Esophagus mucosa (tissue), 1 donor: ENCODE measurements at regions not wholly inside any gene's neighbourhood (a gene's known extent, or its start where the extent isn't known, plus 50 kb on each side); places are given as distances from the start of the nearest gene placed in this dataset.

ENCODE experiments used
- ATAC-seq: fragments of 200-7000 bp; cut with Tn5 transposase; one replicate; pipeline ENCODE4 v1.9.1; 2020
- donor health status: DM: yes; HTN: yes; CAD: no.

DNA sequence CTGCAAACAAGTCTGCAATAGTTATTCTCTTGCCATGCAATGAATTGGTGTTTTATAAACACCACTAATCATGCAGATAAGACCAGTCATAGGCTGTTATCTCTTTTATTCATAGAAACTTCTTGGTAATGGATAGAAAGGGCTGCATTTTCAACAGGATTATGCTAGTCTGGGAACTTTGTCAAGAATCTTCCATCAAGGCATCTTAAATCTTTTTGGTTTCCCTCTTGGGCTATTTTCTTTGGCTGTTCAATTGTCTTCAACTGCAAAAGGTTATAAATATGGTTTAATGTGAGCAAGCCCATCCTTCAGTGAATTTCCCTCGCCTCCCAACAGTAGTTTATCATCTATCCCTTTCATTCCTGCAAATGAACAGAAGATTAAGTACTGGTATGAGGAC, 59.0 kb upstream of the MINAR1 start:
- no peak for ATAC-seq

- ATAC-seq, result no peak
Observed at GRCh38 chr15:79373728-79374127, 58.4 kb upstream of the MINAR1 start.

- ATAC-seq, result no peak
Observed at GRCh38 chr15:79376383-79376782, 55.8 kb upstream of the MINAR1 start.

DNA sequence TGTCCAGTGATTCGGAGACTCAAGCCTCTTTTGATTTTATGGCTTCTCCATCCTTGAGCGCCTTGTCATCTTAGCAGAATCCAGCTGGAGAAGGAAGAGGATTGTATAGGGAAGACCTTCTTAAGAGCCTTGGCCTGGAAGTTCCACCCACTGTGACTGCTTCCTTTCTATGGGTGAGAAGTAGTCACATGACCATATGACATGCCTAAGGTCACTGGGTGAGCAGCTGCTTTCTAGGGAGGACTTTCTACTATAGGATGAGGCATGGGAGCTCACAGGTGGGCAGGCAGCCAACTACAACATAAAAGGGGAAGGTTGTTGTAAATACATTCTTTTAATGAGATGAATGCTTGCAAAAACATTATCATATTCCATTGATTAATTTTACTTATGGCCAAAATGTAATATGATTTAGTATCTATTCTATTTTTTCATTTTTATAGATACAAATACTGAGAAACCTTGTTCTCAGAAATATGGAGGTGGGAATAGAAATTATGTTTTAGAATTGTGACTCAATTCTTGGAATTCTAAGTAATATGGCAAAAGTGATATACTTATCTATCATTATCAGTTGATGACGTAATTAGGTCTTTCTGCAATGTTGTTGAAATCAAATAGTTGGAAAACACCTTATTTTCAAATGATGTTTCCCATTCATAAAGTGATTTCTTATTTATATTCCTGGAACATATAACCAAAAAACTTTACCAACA, 53.6 kb upstream of the MINAR1 start:
- no peak for ATAC-seq

DNA sequence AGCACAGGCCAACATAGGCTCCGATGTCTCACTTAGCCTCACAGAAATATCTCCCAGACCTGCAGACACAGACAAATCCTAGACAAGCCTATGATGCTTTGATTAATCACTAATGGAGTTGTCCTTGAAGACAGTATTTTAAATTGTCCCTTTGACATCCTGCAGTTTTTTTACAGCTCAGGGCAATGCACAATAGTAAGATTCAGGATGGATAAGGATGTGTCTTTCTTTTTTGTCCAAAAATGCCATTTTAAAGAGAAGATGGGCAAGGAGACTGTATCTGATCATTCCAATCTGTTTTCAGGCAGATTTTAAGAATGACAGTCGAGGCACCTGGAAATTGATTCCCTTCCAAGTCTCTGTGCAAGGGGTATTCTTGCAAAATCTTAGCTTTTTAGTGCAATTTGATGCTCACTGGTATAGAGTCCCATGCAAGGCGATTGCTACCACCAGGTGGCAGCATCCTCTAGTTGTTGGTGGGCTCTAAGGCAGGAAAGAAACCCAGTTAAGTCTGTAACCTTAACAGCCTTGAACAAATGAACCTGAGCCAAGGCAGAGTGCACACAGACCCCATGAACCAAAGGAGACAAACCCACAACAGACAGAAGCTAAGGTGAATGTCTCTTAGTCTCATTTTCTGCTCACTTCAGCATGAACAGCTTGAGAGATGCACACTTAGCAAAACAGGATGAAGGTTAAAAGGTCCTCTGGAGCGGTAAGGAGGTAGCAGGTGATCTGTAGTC, 51.2 kb upstream of the MINAR1 start:
- ATAC-seq, result peak; percentile 74

DNA sequence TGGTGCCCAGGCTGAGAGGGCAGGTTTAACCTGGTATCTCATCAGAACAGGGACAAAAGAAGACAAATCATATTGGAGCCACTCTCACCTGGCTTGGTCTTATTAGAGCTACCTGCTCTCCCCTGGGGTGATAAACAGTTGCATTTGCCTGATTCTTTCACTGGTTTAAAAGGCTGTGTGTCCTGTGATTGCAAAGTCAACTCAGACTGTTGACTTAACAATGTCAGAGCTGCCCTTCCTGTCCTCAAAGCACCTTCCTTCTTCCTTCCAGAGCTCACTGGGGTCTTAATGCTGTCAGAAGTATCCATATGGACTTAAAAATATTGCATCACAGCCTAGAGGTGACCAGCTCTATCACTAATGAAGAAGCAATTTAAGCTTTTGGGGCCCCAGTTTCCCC, 50.5 kb upstream of the MINAR1 start:
- ATAC-seq, result no peak
